HepG2 (cell line): ENCODE measurements at regions not wholly inside any gene's neighbourhood (a gene's known extent, or its start where the extent isn't known, plus 50 kb on each side); places are given as distances from the start of the nearest gene placed in this dataset.

ENCODE experiments used
- GFI1 ChIP-seq: sonication (generic); formaldehyde crosslinking; IDR thresholded peaks from 2 replicates; pipeline ENCODE4 v1.5.0; 2020; ENCODE audit warnings: missing genetic modification reagents, mild to moderate bottlenecking, borderline replicate concordance
- MYC ChIP-seq: sonication (generic); formaldehyde crosslinking; IDR thresholded peaks from 2 replicates; pipeline ENCODE4 v1.9.0; 2021; ENCODE audit warnings: missing genetic modification reagents, borderline replicate concordance
- NFE2 ChIP-seq: sonication (generic); formaldehyde crosslinking; IDR thresholded peaks from 2 replicates; pipeline ENCODE4 v1.4.0; 2020; ENCODE audit warnings: missing genetic modification reagents
- ZMYM4 ChIP-seq: sonication (generic); formaldehyde crosslinking; IDR thresholded peaks from 2 replicates; pipeline ENCODE4 v1.8.1; 2023; ENCODE audit warnings: mild to moderate bottlenecking, missing genetic modification reagents
- ZNF549 ChIP-seq: sonication (generic); formaldehyde crosslinking; IDR thresholded peaks from 2 replicates; pipeline ENCODE4 v1.5.0; 2020; ENCODE audit warnings: missing genetic modification reagents
- ZNF550 ChIP-seq: sonication (generic); formaldehyde crosslinking; IDR thresholded peaks from 2 replicates; pipeline ENCODE4 v1.4.0; 2020; ENCODE audit warnings: mild to moderate bottlenecking, missing genetic modification reagents, borderline replicate concordance
- TF ChIP-seq, protein P1 (sequence below): IDR thresholded peaks from 2 replicates; pipeline ENCODE4 v1.6.1; 2012; ENCODE audit warnings: low read length, improper control_type of control experiment
- TF ChIP-seq, protein P2 (sequence below): IDR thresholded peaks from 2 replicates; pipeline ENCODE4 v1.6.1; 2016; ENCODE audit warnings: mild to moderate bottlenecking
- TF ChIP-seq, protein P3 (sequence below): sonication (generic); formaldehyde crosslinking; IDR thresholded peaks from 2 replicates; pipeline ENCODE4 v1.4.0; 2020; ENCODE audit warnings: mild to moderate bottlenecking, missing genetic modification reagents

DNA sequence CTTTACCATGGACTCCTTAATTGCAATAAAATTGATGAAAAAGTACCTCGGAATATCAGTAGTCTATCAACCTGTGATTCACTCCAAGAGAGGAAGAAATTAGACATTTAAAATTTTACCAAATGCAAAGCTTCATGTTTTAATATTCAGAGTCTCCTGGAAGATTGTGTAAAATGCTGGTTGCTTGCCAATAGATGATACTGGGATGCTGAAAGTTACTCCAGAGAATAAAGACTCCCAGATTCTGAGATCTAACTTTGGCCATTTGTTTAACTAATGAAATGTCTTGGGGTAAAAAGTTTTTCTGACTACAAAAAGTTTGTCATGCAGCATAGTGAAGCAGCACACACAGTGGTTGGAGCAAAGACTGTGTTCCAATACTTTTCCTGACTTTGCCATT, 176.7 kb upstream of the RSPO3 start (continued):
- TF ChIP-seq, protein P1, sequence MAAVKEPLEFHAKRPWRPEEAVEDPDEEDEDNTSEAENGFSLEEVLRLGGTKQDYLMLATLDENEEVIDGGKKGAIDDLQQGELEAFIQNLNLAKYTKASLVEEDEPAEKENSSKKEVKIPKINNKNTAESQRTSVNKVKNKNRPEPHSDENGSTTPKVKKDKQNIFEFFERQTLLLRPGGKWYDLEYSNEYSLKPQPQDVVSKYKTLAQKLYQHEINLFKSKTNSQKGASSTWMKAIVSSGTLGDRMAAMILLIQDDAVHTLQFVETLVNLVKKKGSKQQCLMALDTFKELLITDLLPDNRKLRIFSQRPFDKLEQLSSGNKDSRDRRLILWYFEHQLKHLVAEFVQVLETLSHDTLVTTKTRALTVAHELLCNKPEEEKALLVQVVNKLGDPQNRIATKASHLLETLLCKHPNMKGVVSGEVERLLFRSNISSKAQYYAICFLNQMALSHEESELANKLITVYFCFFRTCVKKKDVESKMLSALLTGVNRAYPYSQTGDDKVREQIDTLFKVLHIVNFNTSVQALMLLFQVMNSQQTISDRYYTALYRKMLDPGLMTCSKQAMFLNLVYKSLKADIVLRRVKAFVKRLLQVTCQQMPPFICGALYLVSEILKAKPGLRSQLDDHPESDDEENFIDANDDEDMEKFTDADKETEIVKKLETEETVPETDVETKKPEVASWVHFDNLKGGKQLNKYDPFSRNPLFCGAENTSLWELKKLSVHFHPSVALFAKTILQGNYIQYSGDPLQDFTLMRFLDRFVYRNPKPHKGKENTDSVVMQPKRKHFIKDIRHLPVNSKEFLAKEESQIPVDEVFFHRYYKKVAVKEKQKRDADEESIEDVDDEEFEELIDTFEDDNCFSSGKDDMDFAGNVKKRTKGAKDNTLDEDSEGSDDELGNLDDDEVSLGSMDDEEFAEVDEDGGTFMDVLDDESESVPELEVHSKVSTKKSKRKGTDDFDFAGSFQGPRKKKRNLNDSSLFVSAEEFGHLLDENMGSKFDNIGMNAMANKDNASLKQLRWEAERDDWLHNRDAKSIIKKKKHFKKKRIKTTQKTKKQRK: no peak
- TF ChIP-seq, protein P2, sequence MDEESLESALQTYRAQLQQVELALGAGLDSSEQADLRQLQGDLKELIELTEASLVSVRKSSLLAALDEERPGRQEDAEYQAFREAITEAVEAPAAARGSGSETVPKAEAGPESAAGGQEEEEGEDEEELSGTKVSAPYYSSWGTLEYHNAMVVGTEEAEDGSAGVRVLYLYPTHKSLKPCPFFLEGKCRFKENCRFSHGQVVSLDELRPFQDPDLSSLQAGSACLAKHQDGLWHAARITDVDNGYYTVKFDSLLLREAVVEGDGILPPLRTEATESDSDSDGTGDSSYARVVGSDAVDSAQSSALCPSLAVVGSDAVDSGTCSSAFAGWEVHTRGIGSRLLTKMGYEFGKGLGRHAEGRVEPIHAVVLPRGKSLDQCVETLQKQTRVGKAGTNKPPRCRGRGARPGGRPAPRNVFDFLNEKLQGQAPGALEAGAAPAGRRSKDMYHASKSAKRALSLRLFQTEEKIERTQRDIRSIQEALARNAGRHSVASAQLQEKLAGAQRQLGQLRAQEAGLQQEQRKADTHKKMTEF (CRISPR knock-in tag): no peak
- TF ChIP-seq, protein P3, sequence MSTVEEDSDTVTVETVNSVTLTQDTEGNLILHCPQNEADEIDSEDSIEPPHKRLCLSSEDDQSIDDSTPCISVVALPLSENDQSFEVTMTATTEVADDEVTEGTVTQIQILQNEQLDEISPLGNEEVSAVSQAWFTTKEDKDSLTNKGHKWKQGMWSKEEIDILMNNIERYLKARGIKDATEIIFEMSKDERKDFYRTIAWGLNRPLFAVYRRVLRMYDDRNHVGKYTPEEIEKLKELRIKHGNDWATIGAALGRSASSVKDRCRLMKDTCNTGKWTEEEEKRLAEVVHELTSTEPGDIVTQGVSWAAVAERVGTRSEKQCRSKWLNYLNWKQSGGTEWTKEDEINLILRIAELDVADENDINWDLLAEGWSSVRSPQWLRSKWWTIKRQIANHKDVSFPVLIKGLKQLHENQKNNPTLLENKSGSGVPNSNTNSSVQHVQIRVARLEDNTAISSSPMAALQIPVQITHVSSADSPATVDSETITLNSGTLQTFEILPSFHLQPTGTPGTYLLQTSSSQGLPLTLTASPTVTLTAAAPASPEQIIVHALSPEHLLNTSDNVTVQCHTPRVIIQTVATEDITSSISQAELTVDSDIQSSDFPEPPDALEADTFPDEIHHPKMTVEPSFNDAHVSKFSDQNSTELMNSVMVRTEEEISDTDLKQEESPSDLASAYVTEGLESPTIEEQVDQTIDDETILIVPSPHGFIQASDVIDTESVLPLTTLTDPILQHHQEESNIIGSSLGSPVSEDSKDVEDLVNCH: no peak
- TF ChIP-seq ZMYM4 (CRISPR knock-in tag) (no peak), ZNF550 (CRISPR knock-in tag) (no peak), GFI1 (no peak), ZNF549 (CRISPR knock-in tag) (no peak), NFE2 (CRISPR knock-in tag) (no peak), MYC (no peak)
